DOHH2 (cell line): ENCODE measurements at regions not wholly inside any gene's neighbourhood (a gene's known extent, or its start where the extent isn't known, plus 50 kb on each side); places are given as distances from the start of the nearest gene placed in this dataset.

Experiments used
- H3F3A ChIP-seq: fragments of 200-600 bp; sonication (generic), shearing (Covaris generic); 2 replicates; pipeline ENCODE4 v1.6.0; 2016; ENCODE audit warnings: antibody characterized with exemption, mild to moderate bottlenecking; ENCODE audit not compliant: control insufficient read depth, insufficient read depth
- H3K27ac ChIP-seq: fragments of 200-600 bp; sonication (generic); 2 replicates; pipeline ENCODE4 v1.5.1; 2014; ENCODE audit warnings: low read depth, mild to moderate bottlenecking, low read length, moderate library complexity
- H3K27me3 ChIP-seq: fragments of 200-600 bp; sonication (generic); 2 replicates; pipeline ENCODE4 v1.6.1; 2014; ENCODE audit warnings: mild to moderate bottlenecking, low read length, mixed read lengths; ENCODE audit not compliant: control insufficient read depth
- H3K36me3 ChIP-seq: fragments of 200-600 bp; sonication (generic); 2 replicates; pipeline ENCODE4 v1.6.1; 2014; ENCODE audit warnings: mild to moderate bottlenecking, low read length, moderate library complexity, mixed read lengths; ENCODE audit not compliant: control insufficient read depth
- H3K4me1 ChIP-seq: fragments of 200-600 bp; sonication (generic); 2 replicates; pipeline ENCODE4 v1.6.1; 2014; ENCODE audit warnings: mild to moderate bottlenecking, low read length, mixed read lengths; ENCODE audit not compliant: control insufficient read depth
- H3K4me2 ChIP-seq: fragments of 200-600 bp; sonication (generic); 2 replicates; pipeline ENCODE4 v1.6.0; 2014; ENCODE audit warnings: mild to moderate bottlenecking, low read length, moderate library complexity
- H3K4me3 ChIP-seq: fragments of 200-600 bp; sonication (generic); 2 replicates; pipeline ENCODE4 v1.5.1; 2014; ENCODE audit warnings: mild to moderate bottlenecking, low read length, mixed read lengths
- H3K79me2 ChIP-seq: fragments of 200-600 bp; sonication (generic); 2 replicates; pipeline ENCODE4 v1.6.1; 2014; ENCODE audit warnings: mild to moderate bottlenecking, low read length, mixed read lengths; ENCODE audit not compliant: control insufficient read depth
- H3K9me2 ChIP-seq: fragments of 200-600 bp; sonication (generic); replicated peaks from 2 replicates; pipeline ENCODE4 v1.6.1; 2014; ENCODE audit warnings: mild to moderate bottlenecking, low read length, mixed read lengths; ENCODE audit not compliant: control insufficient read depth
- H3K9me3 ChIP-seq: fragments of 200-600 bp; sonication (generic); 2 replicates; pipeline ENCODE4 v1.6.1; 2014; ENCODE audit warnings: antibody characterized with exemption, low read length, mixed read lengths; ENCODE audit not compliant: control insufficient read depth, insufficient read depth
- H4K20me1 ChIP-seq: fragments of 200-600 bp; sonication (generic); 2 replicates; pipeline ENCODE4 v1.6.0; 2014; ENCODE audit warnings: low read depth, mild to moderate bottlenecking, antibody characterized with exemption, low read length, moderate library complexity; ENCODE audit not compliant: control insufficient read depth, insufficient read depth
- EZH2phosphoT487 ChIP-seq: fragments of 200-600 bp; sonication (generic); IDR thresholded peaks from 2 replicates; pipeline ENCODE4 v1.6.1; 2017; ENCODE audit warnings: borderline replicate concordance, mild to moderate bottlenecking, antibody characterized with exemption, low read length, moderate library complexity, mixed read lengths
- TF ChIP-seq, protein P1 (sequence below): fragments of 200-600 bp; sonication (generic); IDR thresholded peaks from one replicate; pipeline ENCODE4 v1.5.1; 2014; ENCODE audit warnings: antibody characterized with exemption, mild to moderate bottlenecking, low read depth, low read length; ENCODE audit not compliant: poor library complexity, severe bottlenecking

DNA sequence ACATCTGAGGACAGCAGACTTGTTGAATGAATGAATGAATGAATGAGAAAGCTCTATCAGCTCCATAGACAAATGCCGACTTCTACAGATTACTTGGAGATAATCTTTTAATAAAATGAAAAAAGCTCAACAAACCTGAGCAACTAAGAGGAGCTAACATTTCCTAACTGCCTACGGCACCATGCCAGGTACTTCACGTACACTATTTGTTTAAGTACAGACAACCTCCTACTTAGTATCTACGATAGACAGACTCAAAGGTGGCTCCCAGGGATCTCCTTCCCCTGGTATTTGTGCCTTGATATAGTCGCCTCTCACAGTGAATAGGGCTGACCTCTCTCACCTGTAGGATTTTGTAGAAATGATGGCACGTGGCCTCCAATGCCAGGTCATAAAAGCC, 412.2 kb upstream of the FAT1 start:
- no peak overlapping the region for H3K4me3 ChIP-seq
- no peaks in the 10 kb centered on the region for H3K79me2 ChIP-seq
- no peaks in the 10 kb centered on the region for H3F3A ChIP-seq
- no peak overlapping the region for H3K4me2 ChIP-seq
- H3K36me3 ChIP-seq: no peaks in the 10 kb centered on the region
- no peak overlapping the region for H3K27ac ChIP-seq
- no peaks in the 10 kb centered on the region for H3K4me1 ChIP-seq
- no peaks in the 10 kb centered on the region for H3K27me3 ChIP-seq
- H3K9me3 ChIP-seq: no peaks in the 10 kb centered on the region; the same call in 1 of the 2 replicates
- H4K20me1 ChIP-seq: no peaks in the 10 kb centered on the region
- H3K9me2 ChIP-seq: no peaks in the 10 kb centered on the region
- TF ChIP-seq, protein P1, sequence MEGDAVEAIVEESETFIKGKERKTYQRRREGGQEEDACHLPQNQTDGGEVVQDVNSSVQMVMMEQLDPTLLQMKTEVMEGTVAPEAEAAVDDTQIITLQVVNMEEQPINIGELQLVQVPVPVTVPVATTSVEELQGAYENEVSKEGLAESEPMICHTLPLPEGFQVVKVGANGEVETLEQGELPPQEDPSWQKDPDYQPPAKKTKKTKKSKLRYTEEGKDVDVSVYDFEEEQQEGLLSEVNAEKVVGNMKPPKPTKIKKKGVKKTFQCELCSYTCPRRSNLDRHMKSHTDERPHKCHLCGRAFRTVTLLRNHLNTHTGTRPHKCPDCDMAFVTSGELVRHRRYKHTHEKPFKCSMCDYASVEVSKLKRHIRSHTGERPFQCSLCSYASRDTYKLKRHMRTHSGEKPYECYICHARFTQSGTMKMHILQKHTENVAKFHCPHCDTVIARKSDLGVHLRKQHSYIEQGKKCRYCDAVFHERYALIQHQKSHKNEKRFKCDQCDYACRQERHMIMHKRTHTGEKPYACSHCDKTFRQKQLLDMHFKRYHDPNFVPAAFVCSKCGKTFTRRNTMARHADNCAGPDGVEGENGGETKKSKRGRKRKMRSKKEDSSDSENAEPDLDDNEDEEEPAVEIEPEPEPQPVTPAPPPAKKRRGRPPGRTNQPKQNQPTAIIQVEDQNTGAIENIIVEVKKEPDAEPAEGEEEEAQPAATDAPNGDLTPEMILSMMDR: no peak
- TF ChIP-seq EZH2phosphoT487: no peak

DNA sequence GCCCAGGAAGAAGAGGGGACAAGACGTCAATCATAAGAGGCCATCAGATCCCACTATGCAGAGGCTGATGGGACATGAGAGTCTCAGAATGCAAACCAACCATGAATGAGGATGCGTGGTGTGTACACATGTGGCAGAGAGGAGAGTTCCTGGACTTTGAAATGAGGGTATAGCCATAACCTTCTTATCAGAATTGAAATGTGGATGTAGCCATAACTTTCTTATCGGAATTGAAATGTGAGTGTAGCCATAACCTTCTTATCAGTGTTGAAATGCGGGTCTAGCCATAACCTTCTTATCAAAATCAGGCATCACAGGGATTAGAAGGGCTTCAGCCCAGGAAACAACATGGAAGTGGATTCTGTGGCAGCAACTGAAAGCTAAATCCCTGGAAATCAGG, 415.5 kb upstream of the FAT1 start:
- H4K20me1 ChIP-seq: no peaks in the 10 kb centered on the region

DNA sequence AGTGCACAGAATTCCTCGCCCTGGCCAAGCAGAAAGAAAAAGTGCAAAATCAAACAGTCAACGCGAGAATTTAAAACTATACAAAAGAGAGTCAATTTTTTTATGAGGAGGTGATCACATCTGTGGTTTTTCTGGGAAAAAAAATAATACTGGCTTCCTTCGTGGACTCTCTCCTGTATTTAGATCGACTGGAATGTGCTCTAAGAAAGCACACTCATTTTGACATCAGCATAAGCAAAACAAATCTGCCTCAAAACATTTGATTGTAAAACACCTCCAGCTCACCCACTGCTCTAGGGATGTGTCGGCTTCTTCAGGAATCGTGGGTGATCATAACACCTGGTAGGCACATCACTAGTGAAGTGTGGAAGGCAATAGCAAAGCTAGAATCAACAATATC, 417.4 kb upstream of the FAT1 start:
- Histone ChIP-seq H3K36me3 (no peaks in the 10 kb centered on the region), H3K4me3 (no peak overlapping the region)

More for the DNA sequence above, 415.5 kb upstream of the FAT1 start:
- TF ChIP-seq, protein P1: no peak
- TF ChIP-seq EZH2phosphoT487: no peak
- H3F3A ChIP-seq: no peaks in the 10 kb centered on the region
- no peak overlapping the region for H3K27ac ChIP-seq
- no peaks in the 10 kb centered on the region for H3K9me2 ChIP-seq
- no peaks in the 10 kb centered on the region for H3K4me1 ChIP-seq
- H3K79me2 ChIP-seq: no peaks in the 10 kb centered on the region
- no peaks in the 10 kb centered on the region for H3K36me3 ChIP-seq
- no peaks in the 10 kb centered on the region; the same call in 1 of the 2 replicates for H3K9me3 ChIP-seq
- H3K4me3 ChIP-seq: no peak overlapping the region
- H3K4me2 ChIP-seq: no peak overlapping the region
- no peaks in the 10 kb centered on the region for H3K27me3 ChIP-seq

More for the DNA sequence above, 417.4 kb upstream of the FAT1 start:
- Histone ChIP-seq H4K20me1 (no peaks in the 10 kb centered on the region), H3K27me3 (no peaks in the 10 kb centered on the region), H3K9me3 (no peaks in the 10 kb centered on the region; the same call in 1 of the 2 replicates), H3F3A (no peaks in the 10 kb centered on the region), H3K4me1 (no peaks in the 10 kb centered on the region), H3K9me2 (no peaks in the 10 kb centered on the region), H3K27ac (no peak overlapping the region), H3K4me2 (no peak overlapping the region), H3K79me2 (no peaks in the 10 kb centered on the region)
- no peak for TF ChIP-seq EZH2phosphoT487
- TF ChIP-seq, protein P1: no peak
